PC-9 (cell line): ENCODE measurements at regions not wholly inside any gene's neighbourhood (a gene's known extent, or its start where the extent isn't known, plus 50 kb on each side); places are given as distances from the start of the nearest gene placed in this dataset.

Experiments
- BruUV-seq: library from RNA; stranded (reverse); fragments of 400-500 nt; replicated peaks from 2 replicates; lab custom pipeline; 2021; lab: Mats Ljungman, UMichigan
- CTCF ChIA-PET: fragments of 300-600 bp; sonication (Branson Sonifier 250); formaldehyde crosslinking; loops from one replicate; lab custom pipeline; 2022; ENCODE audit warnings: antibody characterized with exemption; lab: Charles Lee
- POLR2A ChIA-PET: fragments of 300-600 bp; sonication (Branson Sonifier 250); formaldehyde crosslinking; loops from one replicate; lab custom pipeline; 2022; ENCODE audit warnings: antibody characterized with exemption; ENCODE audit not compliant: unreplicated experiment; lab: Charles Lee
- DNase-seq, 2 experiments: peaks; one replicate each; pipeline versions ENCODE4 v3.0.0 to v3.0.0-alpha.2; 2015 to 2022; ENCODE audit warnings: mixed read lengths in 1 of 2
- H2AFZ ChIP-seq: fragments of 200-600 bp; sonication (generic); 2 replicates; pipeline ENCODE4 v1.8.1; 2017; ENCODE audit warnings: antibody characterized with exemption
- H3F3A ChIP-seq: fragments of 200-600 bp; sonication (generic); 2 replicates; pipeline ENCODE4 v1.8.1; 2017; ENCODE audit warnings: antibody characterized with exemption, mild to moderate bottlenecking, low read depth; ENCODE audit not compliant: insufficient read depth
- H3K27ac ChIP-seq: fragments of 200-600 bp; sonication (generic); 2 replicates; pipeline ENCODE4 v1.6.1; 2016; ENCODE audit warnings: mixed run types
- H3K27me3 ChIP-seq: fragments of 200-600 bp; sonication (generic); 2 replicates; pipeline ENCODE4 v1.6.1; 2016; ENCODE audit warnings: low read depth, mixed run types; ENCODE audit not compliant: insufficient read depth
- H3K36me3 ChIP-seq: fragments of 200-600 bp; sonication (generic); 2 replicates; pipeline ENCODE4 v1.6.1; 2016; ENCODE audit warnings: low read depth, mixed run types
- H3K4me1 ChIP-seq: fragments of 200-600 bp; sonication (generic); replicated peaks from 2 replicates; pipeline ENCODE4 v1.6.1; 2016; ENCODE audit warnings: mixed run types; ENCODE audit not compliant: insufficient read depth
- H3K4me2 ChIP-seq: fragments of 200-600 bp; sonication (generic); 2 replicates; pipeline ENCODE4 v1.6.1; 2017; ENCODE audit warnings: mixed run types
- H3K4me3 ChIP-seq: fragments of 200-600 bp; sonication (generic); 2 replicates; pipeline ENCODE4 v1.6.1; 2016; ENCODE audit warnings: mixed run types
- H3K79me2 ChIP-seq: fragments of 200-600 bp; sonication (generic); 2 replicates; pipeline ENCODE4 v1.6.1; 2017; ENCODE audit warnings: low read depth, mixed run types
- H3K9me2 ChIP-seq: fragments of 200-600 bp; sonication (generic); 2 replicates; pipeline ENCODE4 v1.8.1; 2017; ENCODE audit warnings: mild to moderate bottlenecking; ENCODE audit not compliant: insufficient read depth
- H3K9me3 ChIP-seq: fragments of 200-600 bp; sonication (generic); 2 replicates; pipeline ENCODE4 v1.8.1; 2016; ENCODE audit warnings: low read depth; ENCODE audit not compliant: insufficient read depth
- H4K20me1 ChIP-seq: fragments of 200-600 bp; sonication (generic); 2 replicates; pipeline ENCODE4 v1.8.1; 2017; ENCODE audit not compliant: insufficient read depth
- EZH2 ChIP-seq: fragments of 200-600 bp; sonication (generic); IDR thresholded peaks from 2 replicates; pipeline ENCODE4 v1.8.0; 2017; ENCODE audit warnings: antibody characterized with exemption, low read depth
- intact Hi-C: fragments of 100-400 bp; cut with micrococcal nuclease; formaldehyde crosslinking; loops from one replicate; pipeline ENCODE4 v1.10.0; 2022; ENCODE audit not compliant: unreplicated experiment
- TF ChIP-seq, protein P1 (sequence below): fragments of 200-600 bp; sonication (generic); conservative IDR thresholded peaks from 2 replicates; pipeline ENCODE4 v1.6.1; 2017; ENCODE audit warnings: mixed run types, antibody characterized with exemption, mild to moderate bottlenecking, moderate library complexity

DNA sequence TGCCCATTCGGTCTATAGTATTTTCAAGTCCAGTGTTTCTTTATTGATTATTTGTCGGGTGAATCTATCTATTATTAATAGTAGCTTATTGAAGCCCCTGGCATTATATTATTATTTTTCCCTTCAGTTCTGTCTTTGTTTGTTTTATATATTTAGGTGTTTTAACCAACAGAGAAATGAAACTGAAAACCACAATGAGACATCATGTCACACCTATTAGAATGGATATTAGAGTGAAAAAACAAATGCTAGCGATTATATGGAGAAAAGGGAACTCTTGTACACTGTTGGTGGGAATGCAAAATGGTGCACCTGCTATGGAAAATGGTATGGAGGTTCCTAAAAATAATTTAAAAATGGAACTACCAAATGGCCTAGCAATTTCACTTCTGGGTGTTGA, 272.5 kb downstream of the ADAM29 start:
- H3K4me2 ChIP-seq = no peak overlapping the region
- intact Hi-C loops = no loop called here

DNA sequence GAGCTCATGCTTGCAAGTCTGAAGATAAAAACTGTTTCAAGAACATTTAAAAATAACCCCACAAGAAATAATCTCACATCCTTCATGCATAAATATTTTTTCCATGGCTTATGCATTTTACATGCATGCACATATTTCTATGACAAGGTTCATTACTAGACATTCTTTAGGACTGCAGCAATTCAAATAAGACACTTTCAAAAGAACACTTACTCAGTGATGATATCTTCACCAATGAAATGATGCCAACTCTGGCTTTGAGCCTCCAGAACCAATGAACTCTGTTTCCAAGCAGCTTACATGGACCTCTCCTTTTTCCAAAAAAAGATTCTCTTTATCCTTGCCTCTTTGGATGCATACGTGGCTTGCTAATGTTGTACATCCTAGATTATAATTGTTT, 279.9 kb downstream of the ADAM29 start:
- Histone ChIP-seq H2AFZ (no peak overlapping the region), H3K4me1 (no peaks in the 10 kb centered on the region), H3K79me2 (no peaks in the 10 kb centered on the region), H3K27me3 (no peaks in the 10 kb centered on the region), H4K20me1 (no peaks in the 10 kb centered on the region), H3K36me3 (no peaks in the 10 kb centered on the region), H3K9me3 (no peaks in the 10 kb centered on the region), H3F3A (no peaks in the 10 kb centered on the region), H3K9me2 (no peaks in the 10 kb centered on the region), H3K4me2 (no peak overlapping the region), H3K4me3 (no peak overlapping the region), H3K27ac (no peak overlapping the region)
- no TSS peak for BruUV-seq
- ChIA-PET CTCF (no interaction called here), POLR2A (no interaction called here)
- no peak for TF ChIP-seq EZH2
- TF ChIP-seq, protein P1, sequence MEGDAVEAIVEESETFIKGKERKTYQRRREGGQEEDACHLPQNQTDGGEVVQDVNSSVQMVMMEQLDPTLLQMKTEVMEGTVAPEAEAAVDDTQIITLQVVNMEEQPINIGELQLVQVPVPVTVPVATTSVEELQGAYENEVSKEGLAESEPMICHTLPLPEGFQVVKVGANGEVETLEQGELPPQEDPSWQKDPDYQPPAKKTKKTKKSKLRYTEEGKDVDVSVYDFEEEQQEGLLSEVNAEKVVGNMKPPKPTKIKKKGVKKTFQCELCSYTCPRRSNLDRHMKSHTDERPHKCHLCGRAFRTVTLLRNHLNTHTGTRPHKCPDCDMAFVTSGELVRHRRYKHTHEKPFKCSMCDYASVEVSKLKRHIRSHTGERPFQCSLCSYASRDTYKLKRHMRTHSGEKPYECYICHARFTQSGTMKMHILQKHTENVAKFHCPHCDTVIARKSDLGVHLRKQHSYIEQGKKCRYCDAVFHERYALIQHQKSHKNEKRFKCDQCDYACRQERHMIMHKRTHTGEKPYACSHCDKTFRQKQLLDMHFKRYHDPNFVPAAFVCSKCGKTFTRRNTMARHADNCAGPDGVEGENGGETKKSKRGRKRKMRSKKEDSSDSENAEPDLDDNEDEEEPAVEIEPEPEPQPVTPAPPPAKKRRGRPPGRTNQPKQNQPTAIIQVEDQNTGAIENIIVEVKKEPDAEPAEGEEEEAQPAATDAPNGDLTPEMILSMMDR = no peak
- no peak for DNase-seq
- intact Hi-C loops = no loop called here

More for the DNA sequence above, 272.5 kb downstream of the ADAM29 start:
- Histone ChIP-seq H4K20me1 (no peaks in the 10 kb centered on the region), H2AFZ (no peak overlapping the region), H3K27ac (no peak overlapping the region), H3K36me3 (no peaks in the 10 kb centered on the region), H3K27me3 (no peaks in the 10 kb centered on the region), H3K79me2 (no peaks in the 10 kb centered on the region), H3F3A (no peaks in the 10 kb centered on the region), H3K9me2 (no peaks in the 10 kb centered on the region), H3K4me3 (no peak overlapping the region), H3K4me1 (no peaks in the 10 kb centered on the region), H3K9me3 (no peaks in the 10 kb centered on the region)
- no peak for TF ChIP-seq EZH2
- TF ChIP-seq, protein P1 = no peak
- ChIA-PET CTCF (no interaction called here), POLR2A (no interaction called here)
- no TSS peak for BruUV-seq
- no peak for DNase-seq

DNA sequence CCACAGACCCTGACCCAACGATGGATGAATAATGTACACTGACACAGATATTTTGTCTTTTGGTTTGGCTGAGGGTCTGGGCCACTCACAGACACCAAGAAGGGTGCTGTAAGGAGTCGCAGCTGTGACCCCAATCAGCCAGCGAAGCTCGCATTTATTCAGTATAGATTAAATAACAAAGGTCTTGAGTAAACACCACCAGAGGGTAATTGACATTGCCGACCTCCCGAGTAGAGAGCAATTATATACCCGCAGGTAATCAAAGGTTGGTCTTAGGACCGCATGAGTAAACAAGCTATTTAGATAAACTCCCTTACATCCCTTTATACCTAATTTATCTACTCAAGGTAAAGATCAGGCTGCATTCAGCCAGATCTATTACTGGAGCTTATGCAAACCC, 297.1 kb downstream of the ADAM29 start:
- Histone ChIP-seq H3F3A (no peaks in the 10 kb centered on the region), H3K4me1 (no peaks in the 10 kb centered on the region), H3K9me3 (no peaks in the 10 kb centered on the region), H4K20me1 (no peaks in the 10 kb centered on the region), H3K27me3 (no peaks in the 10 kb centered on the region), H3K27ac (no peak overlapping the region), H3K36me3 (no peaks in the 10 kb centered on the region), H3K4me3 (no peak overlapping the region), H3K4me2 (no peak overlapping the region), H3K9me2 (no peaks in the 10 kb centered on the region), H2AFZ (no peak overlapping the region), H3K79me2 (no peaks in the 10 kb centered on the region)
- DNase-seq = no peak
- no peak for TF ChIP-seq EZH2
- TF ChIP-seq, protein P1 = no peak
- ChIA-PET POLR2A (no interaction called here), CTCF (no interaction called here)
- no TSS peak for BruUV-seq
- intact Hi-C loops = no loop called here
